Activated CD4-positive, alpha-beta T cell treated with anti-CD3 and anti-CD28 coated beads, Interleukin-2, amount 10 ng/mL, durations not matched to agents 7 days and 5 days (primary cell): ENCODE measurements at regions not wholly inside any gene's neighbourhood (a gene's known extent, or its start where the extent isn't known, plus 50 kb on each side); places are given as distances from the start of the nearest gene placed in this dataset.

Experiments used
- CTCF ChIA-PET: fragments of 350-600 bp; sonication (Branson Sonifier 250); formaldehyde crosslinking; loops from one replicate; lab custom pipeline; 2021; ENCODE audit warnings: antibody characterized with exemption; lab: Charles Lee
- POLR2A ChIA-PET: fragments of 350-600 bp; sonication (Branson Sonifier 250); formaldehyde crosslinking; loops from one replicate; lab custom pipeline; 2021; ENCODE audit warnings: antibody characterized with exemption; lab: Charles Lee
- DNase-seq: peaks from one replicate; pipeline ENCODE4 v3.0.0-alpha.2; 2020
- H3K27ac Mint-ChIP-seq: one replicate; pipeline ENCODE4 v1.8.0; 2021; ENCODE audit warnings: mild to moderate bottlenecking, moderate library complexity, mixed read lengths
- H3K27me3 Mint-ChIP-seq: one replicate; pipeline ENCODE4 v1.8.0; 2021; ENCODE audit warnings: mixed read lengths
- H3K36me3 Mint-ChIP-seq: one replicate; pipeline ENCODE4 v1.8.0; 2021; ENCODE audit warnings: low read depth, mixed read lengths
- H3K4me1 Mint-ChIP-seq: one replicate; pipeline ENCODE4 v1.8.0; 2021; ENCODE audit warnings: mixed read lengths
- H3K4me3 Mint-ChIP-seq: one replicate; pipeline ENCODE4 v1.8.0; 2021; ENCODE audit warnings: mild to moderate bottlenecking, moderate library complexity, mixed read lengths
- H3K9me3 Mint-ChIP-seq: one replicate; pipeline ENCODE4 v1.8.0; 2021; ENCODE audit warnings: mixed read lengths

DNA sequence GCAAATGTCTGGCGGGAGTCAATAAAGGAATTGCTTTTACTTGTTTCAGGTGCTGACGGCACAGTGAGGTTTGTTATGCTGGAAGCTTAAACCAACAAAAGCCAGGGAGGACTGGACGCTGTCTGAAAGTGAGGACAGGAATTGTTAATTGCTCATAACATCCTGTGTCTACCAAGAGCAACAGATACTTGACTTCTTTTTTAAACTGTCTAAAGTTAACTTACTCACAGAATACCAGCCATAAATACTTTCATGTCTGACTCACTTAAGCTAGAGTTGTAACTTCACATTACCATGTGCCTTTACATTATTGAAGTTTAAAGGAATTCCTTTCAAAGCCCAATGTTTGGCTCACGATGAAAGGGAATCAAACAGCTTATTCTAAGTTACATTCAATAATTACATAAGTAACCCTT lies 252.7 kb upstream of the SHH start:
- Mint-ChIP-seq H3K27me3 (peaks cover 2% of the 10 kb centered on the region), H3K9me3 (peaks cover 13% of the 10 kb centered on the region), H3K27ac (no peak overlapping the region), H3K36me3 (peaks cover 1% of the 10 kb centered on the region), H3K4me1 (no peaks in the 10 kb centered on the region), H3K4me3 (no peak overlapping the region)
- POLR2A ChIA-PET, result no interaction called here
- no peak for DNase-seq
- CTCF ChIA-PET, result no interaction called here

DNA sequence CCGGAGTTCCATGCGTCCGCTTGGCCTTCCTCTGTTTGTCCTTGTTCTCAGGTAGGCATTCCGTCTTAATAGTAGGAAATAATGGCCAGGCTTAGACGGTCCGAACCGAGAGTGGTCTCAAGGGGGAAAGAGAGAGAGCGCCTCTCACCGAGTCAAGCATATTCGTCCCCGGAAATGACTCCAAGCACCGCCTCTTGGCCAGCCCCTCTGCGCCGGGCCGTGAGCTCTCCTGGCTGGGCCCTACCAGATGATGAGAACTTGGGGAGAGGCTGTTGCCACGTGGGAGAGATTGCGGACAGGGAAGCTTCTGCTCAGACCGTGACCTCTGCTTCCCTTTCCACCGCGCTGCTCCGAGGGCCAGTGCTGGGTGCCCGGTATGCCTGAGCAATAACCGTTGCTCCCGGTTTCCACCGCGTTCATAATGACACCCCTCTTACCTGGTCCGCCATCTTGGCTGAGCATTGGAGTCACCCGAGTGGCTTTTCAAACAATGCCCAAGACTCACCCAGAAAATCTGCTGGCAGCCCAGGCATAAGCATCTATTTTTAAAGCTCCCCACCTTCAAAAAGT lies 251.1 kb upstream of the SHH start:
- ChIA-PET CTCF (no interaction called here), POLR2A (no interaction called here)
- H3K9me3 Mint-ChIP-seq, result peaks cover 13% of the 10 kb centered on the region
- H3K4me3 Mint-ChIP-seq, result no peak overlapping the region
- H3K4me1 Mint-ChIP-seq, result no peaks in the 10 kb centered on the region
- H3K36me3 Mint-ChIP-seq, result peaks cover 1% of the 10 kb centered on the region
- H3K27ac Mint-ChIP-seq, result no peak overlapping the region
- DNase-seq, result no peak
- H3K27me3 Mint-ChIP-seq, result peaks cover 2% of the 10 kb centered on the region

- H3K4me3 Mint-ChIP-seq, result no peak overlapping the region
Measured at GRCh38 chr7:156062286-156062685, 250.0 kb upstream of the SHH start.

GRCh38 chr7:156061689-156062255 lies 249.5 kb upstream of the SHH start:
- Mint-ChIP-seq H3K9me3 (peaks cover 13% of the 10 kb centered on the region), H3K36me3 (peaks cover 1% of the 10 kb centered on the region), H3K27ac (no peak overlapping the region), H3K27me3 (peaks cover 2% of the 10 kb centered on the region), H3K4me3 (no peak overlapping the region), H3K4me1 (no peaks in the 10 kb centered on the region)
- ChIA-PET POLR2A (no interaction called here), CTCF (no interaction called here)
- no peak for DNase-seq

More at GRCh38 chr7:156062286-156062685, 250.0 kb upstream of the SHH start:
- no peaks in the 10 kb centered on the region for H3K4me1 Mint-ChIP-seq
- H3K27ac Mint-ChIP-seq, result no peak overlapping the region
- H3K9me3 Mint-ChIP-seq, result peaks cover 13% of the 10 kb centered on the region
- peaks cover 1% of the 10 kb centered on the region for H3K36me3 Mint-ChIP-seq
- H3K27me3 Mint-ChIP-seq, result peaks cover 2% of the 10 kb centered on the region
- CTCF ChIA-PET, result no interaction called here
- POLR2A ChIA-PET, result no interaction called here
- DNase-seq, result no peak

DNA sequence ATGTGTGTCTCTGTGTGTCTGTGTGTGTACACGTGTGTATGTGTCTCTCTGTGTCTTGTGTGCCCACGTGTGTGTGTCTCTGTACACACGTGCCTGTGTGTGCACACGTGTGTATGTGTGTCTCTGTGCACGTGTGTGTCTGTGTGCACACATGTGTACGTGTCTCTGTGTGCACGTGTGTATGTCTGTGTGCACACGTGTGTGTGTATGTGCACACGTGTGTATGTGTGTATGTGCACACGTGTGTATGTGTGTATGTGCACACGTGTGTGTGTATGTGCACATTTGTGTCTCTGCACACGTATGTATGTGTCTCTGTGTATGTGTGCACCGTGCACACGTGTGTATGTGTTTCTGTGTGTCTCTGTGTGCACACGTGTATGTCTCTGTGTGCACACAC lies 248.7 kb upstream of the SHH start:
- Mint-ChIP-seq H3K4me1 (no peaks in the 10 kb centered on the region), H3K9me3 (peaks cover 13% of the 10 kb centered on the region), H3K36me3 (peaks cover 1% of the 10 kb centered on the region), H3K4me3 (no peak overlapping the region), H3K27ac (no peak overlapping the region), H3K27me3 (peaks cover 2% of the 10 kb centered on the region)
- DNase-seq, result no peak
- CTCF ChIA-PET, result no interaction called here
- POLR2A ChIA-PET, result no interaction called here

DNA sequence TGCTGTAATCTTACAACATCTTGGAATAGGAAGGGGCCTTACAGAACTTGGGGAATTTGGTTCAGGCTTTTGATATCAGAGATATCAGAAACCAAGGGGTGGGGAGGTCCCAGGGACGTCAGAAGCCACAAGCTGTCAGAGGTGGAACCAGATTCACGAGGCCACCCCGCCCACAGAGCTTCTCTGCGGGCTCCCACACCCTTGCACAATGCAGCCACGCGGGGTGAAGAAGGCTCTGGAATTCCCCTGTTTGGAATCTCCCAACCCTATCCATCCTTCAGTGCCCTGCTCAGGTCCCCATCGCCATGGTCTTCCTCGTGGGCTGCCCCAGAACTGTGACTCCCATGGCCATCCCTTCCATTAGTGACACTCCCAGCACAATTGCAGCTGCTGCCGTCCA lies 247.1 kb upstream of the SHH start:
- DNase-seq, result no peak
- Mint-ChIP-seq H3K9me3 (peaks cover 13% of the 10 kb centered on the region), H3K4me3 (no peak overlapping the region), H3K36me3 (peaks cover 1% of the 10 kb centered on the region), H3K27ac (no peak overlapping the region), H3K27me3 (no peaks in the 10 kb centered on the region), H3K4me1 (no peaks in the 10 kb centered on the region)
- ChIA-PET POLR2A (no interaction called here), CTCF (no interaction called here)

DNA sequence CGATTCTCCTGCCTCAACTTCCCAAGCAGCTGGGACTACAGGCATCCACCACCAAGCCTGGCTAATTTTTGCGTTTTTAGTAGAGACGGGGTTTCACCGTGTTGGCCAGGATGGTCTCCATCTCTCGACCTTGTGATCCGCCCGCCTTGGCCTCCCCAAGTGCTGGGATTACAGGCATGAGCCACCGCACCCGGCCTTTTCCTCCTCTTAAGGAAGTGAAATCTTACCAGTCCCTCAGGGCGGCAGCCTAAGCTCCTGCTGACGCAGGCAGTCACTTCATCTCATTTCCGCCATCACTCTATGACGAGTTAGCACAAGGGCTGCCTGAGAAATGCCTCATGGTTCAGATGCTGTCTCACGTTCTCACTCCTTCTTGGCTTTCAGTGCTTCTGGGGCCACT lies 246.0 kb upstream of the SHH start:
- Mint-ChIP-seq H3K27me3 (no peaks in the 10 kb centered on the region), H3K36me3 (peaks cover 1% of the 10 kb centered on the region), H3K4me3 (no peak overlapping the region), H3K4me1 (no peaks in the 10 kb centered on the region), H3K9me3 (peaks cover 13% of the 10 kb centered on the region), H3K27ac (no peak overlapping the region)
- CTCF ChIA-PET, result no interaction called here
- POLR2A ChIA-PET, result no interaction called here
- no peak for DNase-seq

DNA sequence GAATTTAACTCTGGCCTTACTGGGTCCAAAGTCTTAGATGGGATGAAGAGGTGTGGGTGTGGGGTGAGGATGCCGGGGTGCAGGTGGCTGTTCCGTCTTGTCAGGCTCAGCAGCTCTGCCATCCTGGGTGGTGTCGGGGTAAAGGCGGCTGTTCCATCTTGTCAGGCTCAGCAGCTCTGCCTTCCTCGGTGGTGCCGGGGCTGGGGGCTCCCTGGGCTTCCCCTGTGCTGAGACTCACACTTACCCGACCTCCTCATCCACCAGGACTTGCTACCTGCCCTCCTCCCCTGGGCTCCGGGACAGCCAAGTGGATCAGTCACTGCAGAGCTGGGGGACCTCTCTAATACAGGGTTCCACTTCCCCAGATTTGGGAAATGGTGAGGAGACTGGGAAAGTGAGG lies 244.3 kb upstream of the SHH start:
- Mint-ChIP-seq H3K36me3 (peaks cover 1% of the 10 kb centered on the region), H3K27ac (no peak overlapping the region), H3K4me1 (no peaks in the 10 kb centered on the region), H3K4me3 (no peak overlapping the region), H3K27me3 (no peaks in the 10 kb centered on the region), H3K9me3 (peaks cover 13% of the 10 kb centered on the region)
- POLR2A ChIA-PET, result no interaction called here
- CTCF ChIA-PET, result no interaction called here
- DNase-seq, result no peak

DNA sequence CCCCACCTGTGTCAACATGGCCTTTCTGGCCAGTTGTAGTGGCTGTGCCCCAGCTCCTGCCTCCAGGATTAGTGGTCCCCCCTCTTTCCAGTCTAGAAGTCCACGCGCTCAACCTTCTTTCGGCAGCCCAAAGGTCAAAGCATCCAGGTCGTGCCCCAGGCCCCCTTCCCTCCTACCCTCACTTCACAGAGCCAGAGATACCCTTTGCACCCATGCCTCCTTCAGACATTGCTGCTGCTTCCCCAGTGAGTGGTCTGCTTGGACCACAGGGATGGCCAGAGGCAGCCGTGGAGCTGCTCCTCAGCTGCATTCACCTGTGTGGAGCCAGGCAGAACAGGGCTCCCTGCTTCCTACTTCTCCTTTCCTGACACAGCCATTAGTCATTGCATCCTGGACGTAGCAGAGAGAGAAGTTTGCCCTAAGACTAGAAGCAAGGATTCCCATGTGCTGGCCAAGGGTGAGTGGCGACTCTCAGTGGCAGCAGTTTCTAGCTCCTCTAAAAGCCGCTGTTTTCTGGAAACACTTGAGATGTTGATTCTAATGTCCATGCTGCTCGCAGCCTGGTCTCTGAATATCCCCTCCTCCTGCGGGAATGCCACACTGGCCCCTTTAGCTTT lies 243.1 kb upstream of the SHH start:
- Mint-ChIP-seq H3K4me1 (no peaks in the 10 kb centered on the region), H3K36me3 (no peaks in the 10 kb centered on the region), H3K9me3 (peaks cover 2% of the 10 kb centered on the region), H3K4me3 (no peak overlapping the region), H3K27me3 (no peaks in the 10 kb centered on the region), H3K27ac (no peak overlapping the region)
- DNase-seq, result no peak
- POLR2A ChIA-PET, result no interaction called here
- CTCF ChIA-PET, result no interaction called here

- Mint-ChIP-seq H3K4me1 (no peaks in the 10 kb centered on the region), H3K36me3 (no peaks in the 10 kb centered on the region), H3K27ac (no peak overlapping the region), H3K4me3 (no peak overlapping the region), H3K27me3 (no peaks in the 10 kb centered on the region), H3K9me3 (no peaks in the 10 kb centered on the region)
- CTCF ChIA-PET, result no interaction called here
- POLR2A ChIA-PET, result no interaction called here
- no peak for DNase-seq
Measured at GRCh38 chr7:156051884-156052283, 239.6 kb upstream of the SHH start.

GRCh38 chr7:156050636-156051569 lies 238.6 kb upstream of the SHH start:
- H3K36me3 Mint-ChIP-seq, result no peaks in the 10 kb centered on the region
- CTCF ChIA-PET, result no interaction called here
- POLR2A ChIA-PET, result no interaction called here
- H3K4me3 Mint-ChIP-seq, result no peak overlapping the region
- H3K27me3 Mint-ChIP-seq, result no peaks in the 10 kb centered on the region
- no peaks in the 10 kb centered on the region for H3K4me1 Mint-ChIP-seq
- DNase-seq, result no peak
- no peaks in the 10 kb centered on the region for H3K9me3 Mint-ChIP-seq
- H3K27ac Mint-ChIP-seq, result no peak overlapping the region

DNA sequence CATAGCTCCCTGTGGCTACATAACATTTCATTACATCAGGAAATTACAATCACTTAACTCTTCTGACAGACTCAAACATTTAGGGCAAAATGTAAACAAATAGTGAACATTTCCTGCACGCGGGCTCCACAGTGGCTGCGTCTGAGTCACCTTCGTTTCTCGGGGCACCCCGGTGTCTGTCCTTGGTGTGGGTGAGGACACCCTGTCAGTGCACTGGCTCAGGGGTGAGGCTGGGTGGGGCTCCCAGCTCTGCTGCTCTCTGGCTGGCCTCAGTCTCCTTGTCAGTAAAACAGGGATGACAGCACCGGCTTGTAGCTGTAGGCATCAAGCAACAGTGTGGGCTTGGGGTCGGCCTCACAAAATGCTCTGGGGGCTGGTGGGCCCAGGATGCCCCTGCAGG lies 237.1 kb upstream of the SHH start:
- Mint-ChIP-seq H3K27ac (no peak overlapping the region), H3K36me3 (no peaks in the 10 kb centered on the region), H3K27me3 (no peaks in the 10 kb centered on the region), H3K4me3 (no peak overlapping the region), H3K4me1 (no peaks in the 10 kb centered on the region), H3K9me3 (no peaks in the 10 kb centered on the region)
- POLR2A ChIA-PET, result no interaction called here
- CTCF ChIA-PET, result interaction anchor here (0.6 kb wide), 1 partner anchor 20 kb away, joined by 3 read pairs; no protein-coding TSS in a partner anchor
- no peak for DNase-seq

GRCh38 chr7:156046031-156046560 lies 233.8 kb upstream of the SHH start:
- no peaks in the 10 kb centered on the region for H3K4me1 Mint-ChIP-seq
- no peak overlapping the region for H3K27ac Mint-ChIP-seq

More at GRCh38 chr7:156046031-156046560, 233.8 kb upstream of the SHH start:
- CTCF ChIA-PET, result no interaction called here
- no peak overlapping the region for H3K4me3 Mint-ChIP-seq
- POLR2A ChIA-PET, result no interaction called here
- no peaks in the 10 kb centered on the region for H3K9me3 Mint-ChIP-seq
- no peaks in the 10 kb centered on the region for H3K27me3 Mint-ChIP-seq
- DNase-seq, result no peak
- H3K36me3 Mint-ChIP-seq, result no peaks in the 10 kb centered on the region
